DND-41 (cell line): ENCODE measurements at regions not wholly inside any gene's neighbourhood (a gene's known extent, or its start where the extent isn't known, plus 50 kb on each side); places are given as distances from the start of the nearest gene placed in this dataset.

Source experiments
- ATAC-seq: fragments of 200-7000 bp; cut with Tn5 transposase; 3 replicates; pipeline ENCODE4 v1.9.1; 2021; ENCODE audit warnings: low read depth; ENCODE audit not compliant: insufficient read depth
- DNase-seq: peaks from one replicate; pipeline ENCODE4 v3.0.0-alpha.2; 2020
- H2AFZ ChIP-seq: 2 replicates; pipeline ENCODE4 v1.6.0; 2012; ENCODE audit warnings: low read depth, low read length
- H3K27ac ChIP-seq: 2 replicates; pipeline ENCODE4 v1.5.1; 2012; ENCODE audit warnings: low read length, inconsistent platforms
- H3K27me3 ChIP-seq: fragments of 200-600 bp; sonication (generic); 2 replicates; pipeline ENCODE4 v1.6.0; 2012; ENCODE audit warnings: low read length, mild to moderate bottlenecking, inconsistent platforms; ENCODE audit not compliant: insufficient read depth, poor library complexity
- H3K36me3 ChIP-seq: 2 replicates; pipeline ENCODE4 v1.5.1; 2012; ENCODE audit warnings: low read length, inconsistent platforms; ENCODE audit not compliant: insufficient read depth
- H3K4me1 ChIP-seq: 2 replicates; pipeline ENCODE4 v1.5.1; 2012; ENCODE audit warnings: mild to moderate bottlenecking, low read length; ENCODE audit not compliant: insufficient read depth
- H3K4me2 ChIP-seq: 2 replicates; pipeline ENCODE4 v1.6.0; 2012; ENCODE audit warnings: mild to moderate bottlenecking, moderate library complexity, low read length, inconsistent platforms; ENCODE audit not compliant: insufficient read depth
- H3K4me3 ChIP-seq, 2 experiments: fragments of 200-600 bp in 1 of 2; shearing (Covaris generic) in 1 of 2; 2 replicates each; pipeline ENCODE4 v1.5.1; 2012 to 2016; ENCODE audit warnings: inconsistent platforms in 2 of 2, low read length in 2 of 2, mild to moderate bottlenecking in 2 of 2, low read depth in 1 of 2, moderate library complexity in 1 of 2
- H3K79me2 ChIP-seq: 2 replicates; pipeline ENCODE4 v1.6.0; 2012; ENCODE audit warnings: low read length, inconsistent platforms; ENCODE audit not compliant: insufficient read depth
- H3K9ac ChIP-seq: 2 replicates; pipeline ENCODE4 v1.6.0; 2012; ENCODE audit warnings: low read depth, mild to moderate bottlenecking, inconsistent platforms, low read length, moderate library complexity
- H3K9me3 ChIP-seq: 2 replicates; pipeline ENCODE4 v1.5.1; 2012; ENCODE audit warnings: low read length, moderate library complexity, mild to moderate bottlenecking, inconsistent platforms; ENCODE audit not compliant: insufficient read depth, severe bottlenecking
- H4K20me1 ChIP-seq: 2 replicates; pipeline ENCODE4 v1.6.0; 2012; ENCODE audit warnings: low read length; ENCODE audit not compliant: insufficient read depth
- EZH2 ChIP-seq: IDR thresholded peaks from 3 replicates; pipeline ENCODE4 v1.6.1; 2012; ENCODE audit warnings: borderline replicate concordance, low read depth, mild to moderate bottlenecking, moderate library complexity, low read length, inconsistent platforms; ENCODE audit not compliant: severe bottlenecking
- TF ChIP-seq, protein P1 (sequence below): IDR thresholded peaks from 2 replicates; pipeline ENCODE4 v1.5.1; 2012; ENCODE audit warnings: borderline replicate concordance, low read length, moderate library complexity, mild to moderate bottlenecking; ENCODE audit not compliant: poor library complexity, severe bottlenecking; ENCODE audit errors: extremely low read depth

GRCh38 chr3:21188459-21188858, 562.6 kb downstream of the ZNF385D start:
- ATAC-seq (no peak), DNase-seq (no peak)
- Histone ChIP-seq H3K4me1 (no peaks in the 10 kb centered on the region), H3K27ac (no peak overlapping the region), H3K79me2 (no peaks in the 10 kb centered on the region), H3K4me3 (no peak overlapping the region), H3K9me3 (no peaks in the 10 kb centered on the region), H2AFZ (no peak overlapping the region), H3K4me2 (no peak overlapping the region), H3K9ac (no peak overlapping the region), H3K36me3 (no peaks in the 10 kb centered on the region), H4K20me1 (no peaks in the 10 kb centered on the region), H3K27me3 (no peaks in the 10 kb centered on the region)
- TF ChIP-seq EZH2 = no peak
- TF ChIP-seq, protein P1, sequence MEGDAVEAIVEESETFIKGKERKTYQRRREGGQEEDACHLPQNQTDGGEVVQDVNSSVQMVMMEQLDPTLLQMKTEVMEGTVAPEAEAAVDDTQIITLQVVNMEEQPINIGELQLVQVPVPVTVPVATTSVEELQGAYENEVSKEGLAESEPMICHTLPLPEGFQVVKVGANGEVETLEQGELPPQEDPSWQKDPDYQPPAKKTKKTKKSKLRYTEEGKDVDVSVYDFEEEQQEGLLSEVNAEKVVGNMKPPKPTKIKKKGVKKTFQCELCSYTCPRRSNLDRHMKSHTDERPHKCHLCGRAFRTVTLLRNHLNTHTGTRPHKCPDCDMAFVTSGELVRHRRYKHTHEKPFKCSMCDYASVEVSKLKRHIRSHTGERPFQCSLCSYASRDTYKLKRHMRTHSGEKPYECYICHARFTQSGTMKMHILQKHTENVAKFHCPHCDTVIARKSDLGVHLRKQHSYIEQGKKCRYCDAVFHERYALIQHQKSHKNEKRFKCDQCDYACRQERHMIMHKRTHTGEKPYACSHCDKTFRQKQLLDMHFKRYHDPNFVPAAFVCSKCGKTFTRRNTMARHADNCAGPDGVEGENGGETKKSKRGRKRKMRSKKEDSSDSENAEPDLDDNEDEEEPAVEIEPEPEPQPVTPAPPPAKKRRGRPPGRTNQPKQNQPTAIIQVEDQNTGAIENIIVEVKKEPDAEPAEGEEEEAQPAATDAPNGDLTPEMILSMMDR = no peak

- Histone ChIP-seq H3K79me2 (no peaks in the 10 kb centered on the region), H3K9ac (no peak overlapping the region), H3K4me3 (no peak overlapping the region), H3K4me1 (no peaks in the 10 kb centered on the region), H3K27me3 (no peaks in the 10 kb centered on the region), H3K4me2 (no peak overlapping the region), H2AFZ (no peak overlapping the region), H3K9me3 (no peaks in the 10 kb centered on the region), H3K36me3 (no peaks in the 10 kb centered on the region), H4K20me1 (no peaks in the 10 kb centered on the region), H3K27ac (no peak overlapping the region)
- DNase-seq (no peak), ATAC-seq (no peak)
- TF ChIP-seq, protein P1 = no peak
- TF ChIP-seq EZH2 = no peak
These were observed 565.1 kb downstream of the ZNF385D start for GRCh38 chr3:21185816-21186314.

DNA sequence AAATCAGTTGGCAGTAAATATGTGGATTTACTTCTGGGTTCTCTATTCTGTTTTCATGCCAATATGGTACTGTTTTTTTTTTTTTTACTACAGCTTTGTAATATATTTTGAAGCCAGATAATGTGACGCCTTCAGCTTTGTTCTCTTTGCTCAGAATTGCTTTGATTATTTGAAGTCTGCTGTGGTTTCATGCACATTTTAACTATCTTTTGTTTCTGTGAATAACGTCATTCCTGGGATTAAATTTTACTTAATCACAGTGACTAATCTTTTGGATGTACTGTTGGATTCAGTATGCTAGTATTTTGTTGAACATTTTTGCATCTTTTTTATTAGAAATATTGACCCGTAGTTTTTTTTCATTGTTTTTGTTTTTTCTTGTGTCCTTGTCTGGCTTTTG, 576.5 kb downstream of the ZNF385D start:
- H3K4me2 ChIP-seq = no peak overlapping the region
- no peaks in the 10 kb centered on the region for H3K36me3 ChIP-seq
- no peak overlapping the region for H3K27ac ChIP-seq
- no peak for ATAC-seq
- DNase-seq = no peak
- TF ChIP-seq, protein P1 = no peak
- TF ChIP-seq EZH2 = no peak
- H3K9me3 ChIP-seq = no peaks in the 10 kb centered on the region
- no peak overlapping the region for H3K9ac ChIP-seq
- no peaks in the 10 kb centered on the region for H3K27me3 ChIP-seq
- no peaks in the 10 kb centered on the region for H4K20me1 ChIP-seq
- H3K4me1 ChIP-seq = no peaks in the 10 kb centered on the region
- H2AFZ ChIP-seq = no peak overlapping the region
- no peaks in the 10 kb centered on the region for H3K79me2 ChIP-seq
- H3K4me3 ChIP-seq = no peak overlapping the region

DNA sequence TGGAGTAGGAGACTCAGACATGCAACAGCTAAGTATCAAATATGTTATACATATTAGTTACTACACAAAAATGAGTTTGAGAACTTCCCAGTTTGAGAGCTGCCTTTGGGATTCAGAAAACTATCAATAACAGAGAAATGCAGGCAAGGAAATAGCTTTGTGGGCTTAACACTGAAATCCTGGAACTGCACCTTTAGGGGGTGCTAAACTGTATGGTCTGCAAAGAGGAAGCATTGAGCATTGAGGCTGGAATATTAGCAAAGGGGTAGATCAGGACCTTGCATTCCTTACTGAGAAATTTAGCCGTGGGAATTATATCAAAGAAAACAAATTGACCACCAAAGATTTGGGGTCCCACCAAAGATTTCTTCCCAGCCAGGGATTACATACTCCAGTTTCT, 580.0 kb downstream of the ZNF385D start:
- Histone ChIP-seq H2AFZ (no peak overlapping the region), H3K9me3 (no peaks in the 10 kb centered on the region), H3K36me3 (no peaks in the 10 kb centered on the region), H4K20me1 (no peaks in the 10 kb centered on the region), H3K4me3 (no peak overlapping the region), H3K9ac (no peak overlapping the region), H3K27ac (no peak overlapping the region), H3K4me1 (no peaks in the 10 kb centered on the region), H3K79me2 (no peaks in the 10 kb centered on the region), H3K4me2 (no peak overlapping the region), H3K27me3 (no peaks in the 10 kb centered on the region)
- ATAC-seq (no peak), DNase-seq (no peak)
- TF ChIP-seq, protein P1 = peak; percentile 38
- no peak for TF ChIP-seq EZH2
